ENCODE measurements at regions not wholly inside any gene's neighbourhood (a gene's known extent, or its start where the extent isn't known, plus 50 kb on each side); places are given as distances from the start of the nearest gene placed in this dataset.

DNA sequence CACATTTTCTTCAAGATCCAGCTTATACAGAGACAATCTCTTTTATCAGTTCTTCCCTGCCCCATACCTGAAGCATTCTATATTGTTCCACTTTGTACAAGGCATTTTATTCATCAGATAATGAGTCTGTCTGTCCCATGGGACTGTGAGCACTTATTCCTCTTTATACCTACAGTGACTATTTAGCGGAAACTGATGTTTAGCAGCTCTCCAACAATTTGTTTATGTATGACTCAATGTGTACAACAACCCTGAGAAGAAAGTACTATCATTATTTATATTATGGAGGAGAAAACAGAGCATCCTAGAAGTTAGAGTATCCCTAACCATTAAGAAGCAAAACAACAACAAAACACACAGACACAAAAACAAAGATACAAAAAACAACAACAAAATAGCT lies 306.5 kb downstream of the PRDM5 start:
- Mint-ChIP-seq H3K36me3 (ENCODE audit: low read depth) (no peaks in the 10 kb centered on the region), H3K4me3 (no peak overlapping the region), H3K4me1 (ENCODE audit: low read depth) (no peaks in the 10 kb centered on the region), H3K27ac (no peak overlapping the region), H3K9me3 (no peaks in the 10 kb centered on the region), H3K27me3 (peaks cover 4% of the 10 kb centered on the region)
- Histone ChIP-seq H3K27me3 (ENCODE audit: control insufficient read depth in 1 of 2, insufficient read depth in 2 of 2, low read length in 2 of 2) (no peaks in the 10 kb centered on the region), H3K4me3 (ENCODE audit: low read length) (no peak overlapping the region), H3K36me3 (ENCODE audit: insufficient read depth, low read length) (no peaks in the 10 kb centered on the region), H3K9me3 (ENCODE audit: control insufficient read depth in 1 of 2, insufficient read depth in 1 of 2, low read length in 2 of 2) (no peaks in the 10 kb centered on the region), H3K27ac (ENCODE audit: low read depth in 1 of 2, low read length in 2 of 2) (no peak overlapping the region), H3K4me1 (ENCODE audit: insufficient read depth, low read length) (no peaks in the 10 kb centered on the region)
- ATAC-seq (ENCODE audit: poor library complexity), result no peak
- POLR2A ChIA-PET, result no interaction called here
- DNase-seq, result no peak
- CTCF ChIA-PET, result no interaction called here
- intact Hi-C loops (cut with DNase I, micrococcal nuclease), result no loop called here
- TF ChIP-seq, protein P1, sequence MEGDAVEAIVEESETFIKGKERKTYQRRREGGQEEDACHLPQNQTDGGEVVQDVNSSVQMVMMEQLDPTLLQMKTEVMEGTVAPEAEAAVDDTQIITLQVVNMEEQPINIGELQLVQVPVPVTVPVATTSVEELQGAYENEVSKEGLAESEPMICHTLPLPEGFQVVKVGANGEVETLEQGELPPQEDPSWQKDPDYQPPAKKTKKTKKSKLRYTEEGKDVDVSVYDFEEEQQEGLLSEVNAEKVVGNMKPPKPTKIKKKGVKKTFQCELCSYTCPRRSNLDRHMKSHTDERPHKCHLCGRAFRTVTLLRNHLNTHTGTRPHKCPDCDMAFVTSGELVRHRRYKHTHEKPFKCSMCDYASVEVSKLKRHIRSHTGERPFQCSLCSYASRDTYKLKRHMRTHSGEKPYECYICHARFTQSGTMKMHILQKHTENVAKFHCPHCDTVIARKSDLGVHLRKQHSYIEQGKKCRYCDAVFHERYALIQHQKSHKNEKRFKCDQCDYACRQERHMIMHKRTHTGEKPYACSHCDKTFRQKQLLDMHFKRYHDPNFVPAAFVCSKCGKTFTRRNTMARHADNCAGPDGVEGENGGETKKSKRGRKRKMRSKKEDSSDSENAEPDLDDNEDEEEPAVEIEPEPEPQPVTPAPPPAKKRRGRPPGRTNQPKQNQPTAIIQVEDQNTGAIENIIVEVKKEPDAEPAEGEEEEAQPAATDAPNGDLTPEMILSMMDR (IDR thresholded peaks at IDR 0.05), result no peak

DNA sequence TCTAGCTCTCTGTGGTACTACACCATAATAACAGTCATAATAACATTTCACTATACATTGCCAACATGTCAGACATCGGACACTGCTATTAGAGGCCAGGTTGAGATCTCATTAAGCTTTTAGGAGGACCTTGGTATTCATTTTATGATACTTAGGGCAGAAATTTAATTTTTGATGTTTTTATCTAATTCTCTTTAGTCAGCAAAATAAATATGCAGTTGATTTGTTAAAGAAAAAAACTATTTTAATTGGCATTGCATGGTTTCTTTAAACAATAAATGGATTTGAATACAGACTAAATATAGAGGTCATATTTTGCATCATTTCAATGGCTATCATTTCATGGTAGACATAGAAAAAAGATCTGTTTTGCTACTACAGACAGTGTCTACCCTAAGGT lies 308.7 kb downstream of the PRDM5 start:
- no peaks in the 10 kb centered on the region for H3K9me3 ChIP-seq (ENCODE audit: control insufficient read depth in 1 of 2, insufficient read depth in 1 of 2, low read length in 2 of 2)
- DNase-seq (no peak), ATAC-seq (ENCODE audit: poor library complexity) (no peak)
- POLR2A ChIA-PET, result no interaction called here
- CTCF ChIA-PET, result no interaction called here
- Mint-ChIP-seq H3K4me3 (no peak overlapping the region), H3K27ac (no peak overlapping the region), H3K4me1 (ENCODE audit: low read depth) (no peaks in the 10 kb centered on the region), H3K9me3 (no peaks in the 10 kb centered on the region), H3K27me3 (no peaks in the 10 kb centered on the region), H3K36me3 (ENCODE audit: low read depth) (no peaks in the 10 kb centered on the region)
- TF ChIP-seq, protein P1 (IDR thresholded peaks at IDR 0.05), result no peak
- intact Hi-C loops (cut with DNase I, micrococcal nuclease), result no loop called here
- H3K4me1 ChIP-seq (ENCODE audit: insufficient read depth, low read length), result no peaks in the 10 kb centered on the region
- H3K27me3 ChIP-seq (ENCODE audit: control insufficient read depth in 1 of 2, insufficient read depth in 2 of 2, low read length in 2 of 2), result no peaks in the 10 kb centered on the region
- H3K36me3 ChIP-seq (ENCODE audit: insufficient read depth, low read length), result no peaks in the 10 kb centered on the region
- H3K4me3 ChIP-seq (ENCODE audit: low read length), result no peak overlapping the region
- no peak overlapping the region for H3K27ac ChIP-seq (ENCODE audit: low read depth in 1 of 2, low read length in 2 of 2)

DNA sequence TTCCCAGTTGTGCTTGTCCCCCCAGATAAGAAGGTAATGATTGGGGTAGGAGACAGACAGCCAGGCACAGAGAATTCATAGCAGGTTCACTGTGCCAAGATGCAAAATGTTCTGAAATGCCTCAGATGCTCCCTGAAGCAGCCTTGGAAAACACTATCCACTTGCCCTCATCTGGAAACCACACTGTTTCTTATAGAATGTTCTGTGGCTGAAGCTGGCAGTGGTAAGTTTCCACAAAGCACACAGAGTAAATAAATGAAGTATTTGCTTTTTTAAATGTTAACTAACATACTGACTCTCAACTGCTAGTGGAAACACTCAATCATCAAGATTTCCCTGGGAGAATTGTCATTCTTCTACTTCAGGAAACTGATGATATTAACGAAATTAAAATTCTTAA lies 311.4 kb downstream of the PRDM5 start:
- H3K4me1 ChIP-seq (ENCODE audit: insufficient read depth, low read length), result no peaks in the 10 kb centered on the region
- no peak overlapping the region for H3K4me3 Mint-ChIP-seq
- no peak overlapping the region for H3K27ac Mint-ChIP-seq
- intact Hi-C loops (cut with DNase I, micrococcal nuclease), result no loop called here
- DNase-seq (no peak), ATAC-seq (ENCODE audit: poor library complexity) (no peak)
- H3K4me1 Mint-ChIP-seq (ENCODE audit: low read depth), result no peaks in the 10 kb centered on the region
- H3K36me3 Mint-ChIP-seq (ENCODE audit: low read depth), result no peaks in the 10 kb centered on the region
- POLR2A ChIA-PET, result no interaction called here
- no peak overlapping the region for H3K4me3 ChIP-seq (ENCODE audit: low read length)
- H3K27ac ChIP-seq (ENCODE audit: low read depth in 1 of 2, low read length in 2 of 2), result no peak overlapping the region
- H3K27me3 Mint-ChIP-seq, result no peaks in the 10 kb centered on the region
- H3K27me3 ChIP-seq (ENCODE audit: control insufficient read depth in 1 of 2, insufficient read depth in 2 of 2, low read length in 2 of 2), result no peaks in the 10 kb centered on the region
- H3K9me3 ChIP-seq (ENCODE audit: control insufficient read depth in 1 of 2, insufficient read depth in 1 of 2, low read length in 2 of 2), result peaks cover 0 to 5% of the 10 kb centered on the region in 2 experiments
- TF ChIP-seq, protein P1 (IDR thresholded peaks at IDR 0.05), result no peak
- no peaks in the 10 kb centered on the region for H3K36me3 ChIP-seq (ENCODE audit: insufficient read depth, low read length)
- CTCF ChIA-PET, result no interaction called here
- H3K9me3 Mint-ChIP-seq, result peaks cover 6% of the 10 kb centered on the region
